Uterus (tissue), 3 donors: ENCODE measurements at regions not wholly inside any gene's neighbourhood (a gene's known extent, or its start where the extent isn't known, plus 50 kb on each side); places are given as distances from the start of the nearest gene placed in this dataset.

Experiments used
- DNase-seq, 2 donors: peaks; one replicate each; pipeline ENCODE4 v3.0.0-alpha.2; 2019 to 2020
- H3K27ac ChIP-seq, 2 donors: fragments of 200-600 bp; sonication (generic); 1 replicate in 1 of 2; 2 replicates in 1 of 2; pipeline ENCODE4 v1.5.1; 2016 to 2018
- H3K27me3 ChIP-seq, 2 donors: fragments of 200-600 bp; sonication (generic); one replicate each; pipeline ENCODE4 v1.5.1; 2018 to 2019; ENCODE audit warnings: control low read depth in 1 of 2
- H3K36me3 ChIP-seq, 2 donors: fragments of 200-600 bp; sonication (generic); one replicate each; pipeline ENCODE4 v1.5.1; 2019; ENCODE audit warnings: control low read depth in 1 of 2
- H3K4me1 ChIP-seq, 2 donors: fragments of 200-600 bp; sonication (generic); one replicate each; pipeline ENCODE4 v1.5.1; 2018 to 2019; ENCODE audit warnings: control low read depth in 1 of 2
- H3K4me3 ChIP-seq, 2 donors: fragments of 200-600 bp; sonication (generic); 1 replicate in 1 of 2; 2 replicates in 1 of 2; pipeline ENCODE4 v1.5.1; 2018 to 2019; ENCODE audit warnings: mild to moderate bottlenecking in 1 of 2
- H3K9me3 ChIP-seq, 2 donors: fragments of 200-600 bp; sonication (generic); one replicate each; pipeline ENCODE4 v1.5.1; 2019; ENCODE audit warnings: control low read depth in 1 of 2
- POLR2A ChIP-seq, 2 donors: fragments of 450-650 bp; IDR thresholded peaks; one replicate each; pipeline ENCODE4 v1.6.1; 2016; ENCODE audit warnings: antibody characterized with exemption in 2 of 2, mild to moderate bottlenecking in 1 of 2, moderate library complexity in 1 of 2
- intact Hi-C: fragments of 100-400 bp; cut with DNase I; formaldehyde crosslinking; loops from one replicate; pipeline ENCODE4 v1.15.1; 2023; ENCODE audit warnings: low total_unique reads
- TF ChIP-seq, protein P1 (sequence below), 4 experiments: fragments of 200-600 bp in 2 of 4; fragments of 450-650 bp in 2 of 4; sonication (generic) in 2 of 4; IDR thresholded peaks; one replicate each; pipeline ENCODE4 v1.5.1; 2016 to 2019; ENCODE audit warnings: antibody characterized with exemption in 4 of 4, mild to moderate bottlenecking in 2 of 4, moderate library complexity in 1 of 4
- donor health status: DM: yes; HTN: yes; CAD: no.

DNA sequence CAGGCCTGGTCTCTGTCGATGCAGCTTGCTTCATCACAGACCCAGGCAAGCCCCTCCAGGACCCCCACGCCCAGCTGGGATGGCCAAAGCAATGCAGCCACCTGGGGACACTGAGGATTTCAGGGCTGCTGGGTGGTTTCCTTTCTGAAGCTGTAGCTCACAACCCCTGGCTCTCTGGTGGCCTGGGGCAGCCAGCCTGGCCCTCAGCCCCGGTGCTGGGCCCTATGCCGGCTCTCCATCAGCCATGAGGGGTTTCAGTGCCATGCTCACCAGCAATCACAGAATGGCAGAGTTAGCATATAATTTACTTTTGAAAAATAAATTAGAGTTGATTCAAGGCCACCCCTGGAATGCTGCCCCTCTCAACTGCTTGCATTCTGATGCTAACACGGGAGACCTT is 150.2 kb upstream of the UNC5B start:
- no peaks in the 10 kb centered on the region for H3K9me3 ChIP-seq
- no peaks in the 10 kb centered on the region for H3K27me3 ChIP-seq
- no peak overlapping the region for H3K27ac ChIP-seq
- H3K4me1 ChIP-seq: no peaks in the 10 kb centered on the region
- no peak for TF ChIP-seq POLR2A (IDR thresholded peaks at IDR 0.05)
- TF ChIP-seq, protein P1, sequence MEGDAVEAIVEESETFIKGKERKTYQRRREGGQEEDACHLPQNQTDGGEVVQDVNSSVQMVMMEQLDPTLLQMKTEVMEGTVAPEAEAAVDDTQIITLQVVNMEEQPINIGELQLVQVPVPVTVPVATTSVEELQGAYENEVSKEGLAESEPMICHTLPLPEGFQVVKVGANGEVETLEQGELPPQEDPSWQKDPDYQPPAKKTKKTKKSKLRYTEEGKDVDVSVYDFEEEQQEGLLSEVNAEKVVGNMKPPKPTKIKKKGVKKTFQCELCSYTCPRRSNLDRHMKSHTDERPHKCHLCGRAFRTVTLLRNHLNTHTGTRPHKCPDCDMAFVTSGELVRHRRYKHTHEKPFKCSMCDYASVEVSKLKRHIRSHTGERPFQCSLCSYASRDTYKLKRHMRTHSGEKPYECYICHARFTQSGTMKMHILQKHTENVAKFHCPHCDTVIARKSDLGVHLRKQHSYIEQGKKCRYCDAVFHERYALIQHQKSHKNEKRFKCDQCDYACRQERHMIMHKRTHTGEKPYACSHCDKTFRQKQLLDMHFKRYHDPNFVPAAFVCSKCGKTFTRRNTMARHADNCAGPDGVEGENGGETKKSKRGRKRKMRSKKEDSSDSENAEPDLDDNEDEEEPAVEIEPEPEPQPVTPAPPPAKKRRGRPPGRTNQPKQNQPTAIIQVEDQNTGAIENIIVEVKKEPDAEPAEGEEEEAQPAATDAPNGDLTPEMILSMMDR (IDR thresholded peaks at IDR 0.05): no peak
- H3K4me3 ChIP-seq: no peak overlapping the region
- DNase-seq: no peak
- H3K36me3 ChIP-seq: no peaks in the 10 kb centered on the region
- intact Hi-C loops: no loop called here

DNA sequence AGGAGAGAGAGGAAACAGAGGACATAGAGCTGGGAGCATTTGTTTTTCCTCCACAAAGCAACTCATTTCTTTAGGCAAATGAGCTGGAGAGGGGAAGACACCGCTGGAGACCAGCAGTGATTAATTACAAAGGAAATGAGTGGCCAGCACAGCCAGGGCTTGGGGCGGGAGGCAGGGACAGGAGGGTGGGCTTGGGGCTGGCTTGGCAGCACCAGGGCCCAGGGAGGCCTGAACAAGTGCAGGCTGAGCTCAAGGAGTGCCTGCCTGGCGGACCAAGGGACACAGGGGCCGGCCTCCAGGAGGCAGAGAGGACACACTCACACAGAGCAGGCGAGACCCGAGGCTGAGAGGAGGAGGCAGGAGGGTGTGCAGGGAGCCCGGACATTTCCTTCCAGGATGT is 149.0 kb upstream of the UNC5B start:
- Histone ChIP-seq H3K36me3 (no peaks in the 10 kb centered on the region), H3K27me3 (no peaks in the 10 kb centered on the region), H3K9me3 (no peaks in the 10 kb centered on the region), H3K4me3 (no peak overlapping the region), H3K4me1 (no peaks in the 10 kb centered on the region), H3K27ac (no peak overlapping the region)
- TF ChIP-seq, protein P1 (IDR thresholded peaks at IDR 0.05): no peak
- TF ChIP-seq POLR2A (IDR thresholded peaks at IDR 0.05): no peak
- intact Hi-C loops: no loop called here
- no peak for DNase-seq

DNA sequence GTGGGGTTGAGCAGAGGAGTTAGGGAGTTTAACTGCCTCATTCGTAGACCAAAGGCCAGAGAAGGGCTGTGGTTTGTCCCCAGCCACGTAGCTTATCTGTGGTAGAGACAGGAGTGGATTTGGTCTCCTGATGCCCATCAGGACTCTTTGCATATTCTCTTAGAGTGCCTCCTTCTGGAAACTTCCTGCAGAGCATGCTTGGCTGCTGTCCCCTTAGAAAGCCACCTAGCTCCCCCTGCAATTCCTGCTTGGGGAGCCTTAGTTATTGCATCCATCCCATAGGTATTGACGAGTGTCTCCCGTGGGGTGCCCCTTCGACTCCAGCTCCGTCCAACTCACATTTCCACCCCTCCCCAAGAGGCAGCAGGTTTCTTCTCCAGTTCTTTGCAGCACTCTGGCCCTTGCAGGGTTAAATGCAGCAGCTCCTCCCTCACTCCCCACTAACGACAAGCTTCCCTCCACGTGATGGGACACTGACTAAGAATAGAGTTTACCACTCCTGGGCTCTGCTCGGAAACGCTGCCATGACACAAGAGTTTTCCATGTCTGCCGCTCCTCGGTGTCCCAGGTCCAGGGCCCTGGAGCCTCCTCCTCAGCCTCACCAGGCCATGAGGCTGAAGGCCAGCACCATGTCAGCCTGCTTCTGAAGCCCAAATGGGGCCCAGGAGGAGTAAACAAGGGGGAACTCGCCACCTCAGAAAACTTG is 147.8 kb upstream of the UNC5B start:
- Histone ChIP-seq H3K9me3 (no peaks in the 10 kb centered on the region), H3K4me3 (no peak overlapping the region), H3K36me3 (no peaks in the 10 kb centered on the region), H3K4me1 (no peaks in the 10 kb centered on the region), H3K27me3 (no peaks in the 10 kb centered on the region), H3K27ac (no peak overlapping the region)
- no peak for TF ChIP-seq POLR2A (IDR thresholded peaks at IDR 0.05)
- TF ChIP-seq, protein P1 (IDR thresholded peaks at IDR 0.05): no peak
- no peak for DNase-seq
- intact Hi-C loops: no loop called here

DNA sequence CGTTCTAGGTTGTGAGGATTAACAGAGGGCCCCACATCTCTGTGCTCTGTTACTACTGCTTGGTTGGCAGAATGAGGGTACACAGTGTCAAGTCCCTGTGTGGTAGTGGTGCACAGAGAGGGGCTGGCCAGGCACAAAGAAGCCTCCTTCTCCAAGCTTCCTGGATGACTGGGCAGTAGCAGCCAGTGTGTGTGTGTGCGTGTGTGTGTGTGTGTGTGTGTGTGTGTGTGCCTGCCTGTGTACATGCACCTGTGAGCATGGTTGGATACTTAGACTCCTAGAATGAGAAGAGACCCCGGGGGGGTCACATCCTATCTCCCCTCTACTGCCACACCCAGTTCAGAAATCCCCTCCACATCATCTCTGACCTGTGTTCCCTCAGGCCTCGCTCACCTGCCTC is 146.7 kb upstream of the UNC5B start:
- DNase-seq: no peak
- H3K36me3 ChIP-seq: no peaks in the 10 kb centered on the region
- no peaks in the 10 kb centered on the region for H3K27me3 ChIP-seq
- no peaks in the 10 kb centered on the region for H3K9me3 ChIP-seq
- no peak overlapping the region for H3K4me3 ChIP-seq
- H3K27ac ChIP-seq: no peak overlapping the region
- TF ChIP-seq, protein P1 (IDR thresholded peaks at IDR 0.05): no peak
- no peak for TF ChIP-seq POLR2A (IDR thresholded peaks at IDR 0.05)
- H3K4me1 ChIP-seq: no peaks in the 10 kb centered on the region
- intact Hi-C loops: no loop called here

DNA sequence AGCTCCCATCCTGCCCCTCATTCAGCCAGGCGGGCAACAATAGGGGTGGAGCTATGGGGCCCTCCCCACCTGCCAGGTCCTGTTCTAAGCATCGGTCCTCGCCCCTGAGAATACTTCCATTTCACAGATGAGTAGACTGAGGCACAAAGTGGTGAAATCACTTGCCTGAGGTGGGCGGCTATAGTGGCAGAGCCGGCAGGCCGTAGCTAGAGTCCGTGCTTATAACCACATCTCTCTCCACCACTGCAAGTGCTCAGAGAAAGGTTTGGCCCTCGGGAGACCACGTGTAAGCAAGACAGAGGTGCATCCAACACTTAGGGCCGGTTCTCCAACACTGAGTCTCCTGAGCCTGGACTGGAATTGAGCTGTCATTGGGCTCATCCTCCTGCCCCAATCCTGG is 145.8 kb upstream of the UNC5B start:
- intact Hi-C loops: no loop called here
- H3K36me3 ChIP-seq: no peaks in the 10 kb centered on the region
- H3K27ac ChIP-seq: no peak overlapping the region
- TF ChIP-seq, protein P1 (IDR thresholded peaks at IDR 0.05): no peak
- no peak for TF ChIP-seq POLR2A (IDR thresholded peaks at IDR 0.05)
- no peak for DNase-seq
- H3K9me3 ChIP-seq: no peaks in the 10 kb centered on the region
- no peaks in the 10 kb centered on the region for H3K4me1 ChIP-seq
- no peaks in the 10 kb centered on the region for H3K27me3 ChIP-seq
- H3K4me3 ChIP-seq: no peak overlapping the region
